Activated CD4-positive, alpha-beta T cell treated with anti-CD3 and anti-CD28 coated beads, Interleukin-2, amount 50 U/mL, for 16 hours (primary cell): ENCODE measurements at regions not wholly inside any gene's neighbourhood (a gene's known extent, or its start where the extent isn't known, plus 50 kb on each side); places are given as distances from the start of the nearest gene placed in this dataset.
"Not testable (repeated sequence)": the region's sequence is repeated elsewhere in the genome, so short reads cannot be mapped to it uniquely, and the experiment has no call there.

Source experiments
- DNase-seq: peaks from one replicate; pipeline ENCODE4 v3.0.0-alpha.2; 2020

GRCh38 chr6:9924971-9925370, 489.9 kb downstream of the TFAP2A start:
- DNase-seq = no peak

GRCh38 chr6:9921366-9921765, 493.5 kb downstream of the TFAP2A start:
- DNase-seq = no peak

GRCh38 chr6:9914951-9915350, 499.9 kb downstream of the TFAP2A start:
- DNase-seq = no peak

- no peak for DNase-seq
Measured at GRCh38 chr6:9901376-9901775, 513.5 kb downstream of the TFAP2A start.

- no peak for DNase-seq
Measured at GRCh38 chr6:9896806-9897205, 518.1 kb downstream of the TFAP2A start.

GRCh38 chr6:9890893-9891292, 524.0 kb downstream of the TFAP2A start:
- no peak for DNase-seq

GRCh38 chr6:9890469-9890868, 524.4 kb downstream of the TFAP2A start:
- DNase-seq = no peak

- no peak for DNase-seq
Measured at GRCh38 chr6:9878535-9878934, 536.3 kb downstream of the TFAP2A start.

- DNase-seq = no peak
Measured at GRCh38 chr6:9875605-9876353, 539.1 kb downstream of the TFAP2A start.

- no peak for DNase-seq
Measured at GRCh38 chr6:9862603-9863167, 552.2 kb downstream of the TFAP2A start.

GRCh38 chr6:9851541-9852380, 563.1 kb downstream of the TFAP2A start:
- DNase-seq = peak; percentile 0

GRCh38 chr6:9851006-9851405, 563.9 kb downstream of the TFAP2A start:
- DNase-seq = no peak

- DNase-seq = no peak
Measured at GRCh38 chr6:9848094-9848493, 566.8 kb downstream of the TFAP2A start.

- DNase-seq = no peak
Measured at GRCh38 chr6:9841886-9842725, 572.8 kb downstream of the TFAP2A start.

GRCh38 chr6:9834233-9834632, 580.6 kb downstream of the TFAP2A start:
- no peak for DNase-seq

GRCh38 chr6:9831783-9832182, 583.1 kb downstream of the TFAP2A start:
- no peak for DNase-seq

- no peak for DNase-seq
Measured at GRCh38 chr6:9830808-9831207, 584.1 kb downstream of the TFAP2A start.

GRCh38 chr6:9825526-9825925, 589.3 kb downstream of the TFAP2A start:
- no peak for DNase-seq

GRCh38 chr6:9810727-9811126, 604.1 kb downstream of the TFAP2A start:
- DNase-seq = not testable (repeated sequence)

- no peak for DNase-seq
Measured at GRCh38 chr6:9810286-9810685, 604.6 kb downstream of the TFAP2A start.

GRCh38 chr6:9806195-9806594, 608.7 kb downstream of the TFAP2A start:
- no peak for DNase-seq

GRCh38 chr6:9801249-9801754, 613.6 kb downstream of the TFAP2A start:
- DNase-seq = no peak

- DNase-seq = no peak
Measured at GRCh38 chr6:9799582-9799981, 615.3 kb downstream of the TFAP2A start.
